Chondrocyte (in vitro differentiated cells): ENCODE measurements at regions not wholly inside any gene's neighbourhood (a gene's known extent, or its start where the extent isn't known, plus 50 kb on each side); places are given as distances from the start of the nearest gene placed in this dataset.

Experiments used
- DNase-seq: peaks from one replicate; pipeline ENCODE4 v3.0.0; 2021; ENCODE audit warnings: mixed read lengths, low spot score
- H3K27ac Mint-ChIP-seq: one replicate; pipeline ENCODE4 v1.8.0; 2021; ENCODE audit warnings: mild to moderate bottlenecking, moderate library complexity, mixed read lengths; ENCODE audit not compliant: unreplicated experiment
- H3K27me3 Mint-ChIP-seq: 2 replicates; pipeline ENCODE4 v1.8.0; 2021; ENCODE audit warnings: low read depth, mixed read lengths
- H3K36me3 Mint-ChIP-seq: 2 replicates; pipeline ENCODE4 v1.8.0; 2021; ENCODE audit warnings: low read depth, mixed read lengths
- H3K4me1 Mint-ChIP-seq: 2 replicates; pipeline ENCODE4 v1.8.0; 2021; ENCODE audit warnings: low read depth, mild to moderate bottlenecking, mixed read lengths
- H3K4me3 Mint-ChIP-seq: one replicate; pipeline ENCODE4 v1.8.0; 2021; ENCODE audit warnings: mild to moderate bottlenecking, moderate library complexity, mixed read lengths; ENCODE audit not compliant: unreplicated experiment
- H3K9me3 Mint-ChIP-seq: 2 replicates; pipeline ENCODE4 v1.8.0; 2021; ENCODE audit warnings: low read depth, mixed read lengths
- TF ChIP-seq, protein P1 (sequence below): fragments of 200-600 bp; sonication (generic); IDR thresholded peaks from 2 replicates; pipeline ENCODE4 v1.5.0; 2021; ENCODE audit warnings: antibody characterized with exemption, mild to moderate bottlenecking, moderate library complexity

DNA sequence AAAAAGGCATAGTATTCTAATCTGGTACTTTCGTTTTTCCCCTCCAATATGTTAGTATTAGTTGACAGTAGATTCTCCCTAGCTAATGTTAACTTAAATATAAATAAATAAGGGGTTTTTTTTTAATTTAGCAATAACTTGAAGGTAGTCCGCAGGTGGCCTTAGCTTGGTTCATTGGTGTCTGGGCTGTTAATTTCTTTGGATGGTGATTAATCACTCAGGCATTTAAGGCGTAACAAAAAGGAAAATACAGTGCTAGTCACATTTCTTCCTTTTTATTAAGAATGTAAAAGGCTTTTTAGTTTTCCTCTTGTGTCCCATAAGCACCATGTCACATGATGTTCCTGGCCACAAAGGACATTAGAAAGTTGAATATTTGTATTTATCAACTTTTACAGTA is 161.0 kb upstream of the POT1 start:
- Mint-ChIP-seq H3K4me3 (no peak overlapping the region), H3K36me3 (no peaks in the 10 kb centered on the region), H3K27ac (no peak overlapping the region), H3K9me3 (no peaks in the 10 kb centered on the region), H3K4me1 (no peaks in the 10 kb centered on the region), H3K27me3 (peaks cover 9% of the 10 kb centered on the region)
- TF ChIP-seq, protein P1, sequence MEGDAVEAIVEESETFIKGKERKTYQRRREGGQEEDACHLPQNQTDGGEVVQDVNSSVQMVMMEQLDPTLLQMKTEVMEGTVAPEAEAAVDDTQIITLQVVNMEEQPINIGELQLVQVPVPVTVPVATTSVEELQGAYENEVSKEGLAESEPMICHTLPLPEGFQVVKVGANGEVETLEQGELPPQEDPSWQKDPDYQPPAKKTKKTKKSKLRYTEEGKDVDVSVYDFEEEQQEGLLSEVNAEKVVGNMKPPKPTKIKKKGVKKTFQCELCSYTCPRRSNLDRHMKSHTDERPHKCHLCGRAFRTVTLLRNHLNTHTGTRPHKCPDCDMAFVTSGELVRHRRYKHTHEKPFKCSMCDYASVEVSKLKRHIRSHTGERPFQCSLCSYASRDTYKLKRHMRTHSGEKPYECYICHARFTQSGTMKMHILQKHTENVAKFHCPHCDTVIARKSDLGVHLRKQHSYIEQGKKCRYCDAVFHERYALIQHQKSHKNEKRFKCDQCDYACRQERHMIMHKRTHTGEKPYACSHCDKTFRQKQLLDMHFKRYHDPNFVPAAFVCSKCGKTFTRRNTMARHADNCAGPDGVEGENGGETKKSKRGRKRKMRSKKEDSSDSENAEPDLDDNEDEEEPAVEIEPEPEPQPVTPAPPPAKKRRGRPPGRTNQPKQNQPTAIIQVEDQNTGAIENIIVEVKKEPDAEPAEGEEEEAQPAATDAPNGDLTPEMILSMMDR: no peak
- no peak for DNase-seq

DNA sequence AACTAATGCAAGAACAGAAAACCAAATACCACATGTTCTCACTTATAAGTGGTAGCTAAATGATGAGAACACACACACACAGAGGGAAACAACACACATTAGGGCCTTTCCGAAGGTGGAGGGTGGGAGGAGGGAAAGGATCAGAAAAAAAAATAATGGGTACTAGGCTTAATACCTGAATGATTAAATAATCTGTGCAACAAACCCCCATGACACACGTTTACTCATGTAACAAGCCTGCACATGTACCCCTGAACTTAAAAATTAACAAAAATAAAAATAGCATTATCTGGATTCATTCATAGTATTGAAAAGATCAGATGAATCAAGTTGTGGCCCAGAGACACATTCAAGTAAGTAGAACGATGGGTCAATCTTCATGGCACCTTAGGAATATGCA is 159.5 kb upstream of the POT1 start:
- Mint-ChIP-seq H3K9me3 (no peaks in the 10 kb centered on the region), H3K4me1 (peaks cover 6% of the 10 kb centered on the region), H3K27ac (no peak overlapping the region), H3K27me3 (peaks cover 9% of the 10 kb centered on the region), H3K4me3 (no peak overlapping the region), H3K36me3 (no peaks in the 10 kb centered on the region)
- TF ChIP-seq, protein P1: no peak
- no peak for DNase-seq

DNA sequence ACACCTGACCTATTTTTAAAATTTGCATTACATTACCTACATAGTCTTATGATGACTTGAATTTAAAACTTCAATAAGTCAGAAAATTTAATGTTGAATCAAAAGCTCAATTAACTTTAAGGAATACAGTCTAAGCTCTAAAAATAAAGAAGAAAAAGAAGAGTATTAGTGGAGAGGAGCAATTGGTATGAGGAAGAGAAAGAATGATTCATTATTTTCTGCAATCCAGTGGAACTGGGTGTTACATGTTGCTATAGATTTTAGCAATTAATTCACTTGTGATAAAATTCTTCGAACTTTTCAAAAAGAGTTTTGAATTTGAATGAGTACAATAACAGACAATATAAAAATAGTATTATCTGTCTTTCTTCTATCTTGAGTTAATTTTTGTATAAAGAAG is 158.9 kb upstream of the POT1 start:
- Mint-ChIP-seq H3K4me3 (no peak overlapping the region), H3K9me3 (no peaks in the 10 kb centered on the region), H3K36me3 (no peaks in the 10 kb centered on the region), H3K27ac (no peak overlapping the region), H3K4me1 (peaks cover 12% of the 10 kb centered on the region), H3K27me3 (peaks cover 9% of the 10 kb centered on the region)
- TF ChIP-seq, protein P1: no peak
- no peak for DNase-seq

DNA sequence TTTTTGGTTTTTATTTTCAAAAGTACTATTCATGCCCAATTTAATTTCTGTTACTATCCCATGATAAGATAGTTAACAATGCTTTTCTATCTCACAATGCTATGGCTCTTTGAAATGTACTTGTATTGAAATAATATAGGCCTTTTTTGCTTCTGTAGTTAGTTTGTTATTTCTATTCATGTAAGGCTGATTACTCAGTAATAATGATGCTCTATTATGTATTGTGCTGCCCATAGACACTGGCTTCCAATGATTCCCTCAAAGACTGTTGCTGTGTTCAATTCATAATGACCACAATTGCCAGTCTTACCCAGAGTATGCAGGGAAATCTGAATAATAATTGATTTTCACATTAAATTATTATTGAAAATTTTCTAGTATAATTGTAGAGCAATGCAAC is 155.5 kb upstream of the POT1 start:
- H3K36me3 Mint-ChIP-seq: no peaks in the 10 kb centered on the region
- DNase-seq: no peak
- peaks cover 4% of the 10 kb centered on the region for H3K27me3 Mint-ChIP-seq
- H3K4me1 Mint-ChIP-seq: peaks cover 12% of the 10 kb centered on the region
- no peaks in the 10 kb centered on the region for H3K9me3 Mint-ChIP-seq
- no peak overlapping the region for H3K27ac Mint-ChIP-seq
- H3K4me3 Mint-ChIP-seq: no peak overlapping the region
- TF ChIP-seq, protein P1: no peak

DNA sequence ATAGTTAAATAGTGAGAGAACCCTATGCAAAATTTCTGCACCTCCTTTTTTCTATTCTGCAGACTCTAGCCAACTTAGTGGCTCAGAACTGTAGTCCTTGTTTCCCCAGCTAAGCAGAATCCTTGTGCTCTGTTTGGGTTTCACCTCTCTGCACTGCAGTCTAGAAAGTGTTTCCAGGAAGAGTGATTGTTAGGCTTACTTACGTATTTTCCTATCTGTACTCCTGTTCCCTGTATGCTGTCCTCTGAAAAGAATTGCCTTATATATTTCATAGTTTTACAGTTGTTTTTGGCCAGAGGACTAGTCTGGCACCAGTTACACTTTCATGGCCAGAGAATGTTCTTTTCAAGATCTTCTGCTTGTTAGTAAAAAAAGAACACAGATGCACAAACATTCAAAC is 154.6 kb upstream of the POT1 start:
- Mint-ChIP-seq H3K4me1 (peaks cover 12% of the 10 kb centered on the region), H3K27me3 (peaks cover 4% of the 10 kb centered on the region), H3K9me3 (no peaks in the 10 kb centered on the region), H3K27ac (no peak overlapping the region), H3K36me3 (no peaks in the 10 kb centered on the region), H3K4me3 (no peak overlapping the region)
- no peak for DNase-seq
- TF ChIP-seq, protein P1: no peak
